HG03520 (cell line): ENCODE measurements at regions not wholly inside any gene's neighbourhood (a gene's known extent, or its start where the extent isn't known, plus 50 kb on each side); places are given as distances from the start of the nearest gene placed in this dataset.
"Not testable (repeated sequence)": the region's sequence is repeated elsewhere in the genome, so short reads cannot be mapped to it uniquely, and the experiment has no call there.

ENCODE experiments used
- ATAC-seq: cut with Tn5 transposase; IDR thresholded peaks from one replicate; pipeline ENCODE4 v1.9.1; 2021; ENCODE audit warnings: mild to moderate bottlenecking, moderate library complexity; ENCODE audit not compliant: unreplicated experiment

DNA sequence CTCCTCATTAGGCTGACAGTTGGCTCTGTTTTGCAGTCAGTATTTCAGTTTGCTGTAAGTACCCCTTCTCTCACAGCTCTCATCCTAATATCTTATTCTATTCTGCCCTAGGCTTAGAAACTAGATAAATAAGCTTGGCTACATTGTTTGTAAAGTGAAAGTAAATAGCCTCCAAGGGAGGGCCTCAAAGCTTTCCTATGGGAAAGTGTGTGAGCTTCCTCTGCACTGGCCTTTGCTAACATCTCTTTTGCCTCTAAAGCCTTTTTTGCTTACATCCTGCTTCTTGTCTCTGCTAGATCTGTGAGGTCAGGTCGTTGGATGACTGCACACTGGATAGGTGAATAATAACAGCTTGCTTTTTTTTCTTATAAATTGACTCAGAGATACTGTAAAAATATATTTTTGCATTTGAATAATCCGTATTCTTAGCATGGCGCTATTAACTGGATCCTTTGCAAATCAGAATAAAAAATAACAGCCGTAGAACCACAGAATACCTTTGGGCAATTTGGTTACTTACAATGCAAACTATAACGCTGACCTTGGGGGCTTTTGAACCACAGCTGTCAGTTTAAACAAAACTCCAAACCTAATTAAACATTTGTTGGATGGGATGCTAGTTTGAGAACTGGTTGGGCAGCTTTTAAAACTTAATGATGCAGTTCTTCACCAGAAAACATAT is 55.1 kb downstream of the TTC6 start:
- no peak for ATAC-seq

DNA sequence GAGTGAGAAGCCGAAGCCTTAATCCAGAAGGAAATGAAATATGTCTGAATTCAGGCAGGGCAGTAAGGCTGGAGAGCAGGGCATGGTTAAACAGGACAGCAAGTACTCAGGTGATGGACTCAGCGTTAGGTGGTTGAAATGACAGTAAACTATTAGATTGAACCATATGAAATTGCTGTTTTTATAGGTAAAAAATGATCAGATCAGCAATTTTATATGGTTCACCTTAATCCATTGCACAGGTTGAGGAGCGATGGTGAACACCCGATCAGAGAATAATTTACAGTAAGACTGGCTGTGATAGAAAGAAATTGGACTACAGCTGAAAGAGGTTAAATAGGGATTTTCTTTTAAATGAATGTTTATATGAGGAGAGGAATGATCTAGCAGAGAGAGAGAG is 56.6 kb downstream of the TTC6 start:
- ATAC-seq = no peak

DNA sequence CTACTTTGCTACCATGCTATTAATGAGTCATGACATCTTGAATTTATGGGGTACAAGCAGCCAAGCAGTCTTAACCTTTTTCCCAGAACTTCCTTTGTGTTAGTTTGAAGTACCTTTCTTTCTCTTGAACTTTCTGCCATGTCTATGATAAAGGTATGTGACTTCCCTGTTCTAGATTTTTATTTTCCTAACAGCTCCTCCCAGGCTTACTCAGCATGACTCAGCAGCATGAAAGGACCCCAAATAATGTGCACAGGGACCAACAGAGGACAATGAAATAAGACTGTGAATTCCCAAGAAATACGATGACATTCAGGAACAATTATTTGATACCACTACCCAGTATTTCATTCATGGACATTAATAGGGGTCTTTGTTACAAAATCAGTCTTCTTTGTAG is 60.0 kb downstream of the TTC6 start:
- ATAC-seq = no peak

DNA sequence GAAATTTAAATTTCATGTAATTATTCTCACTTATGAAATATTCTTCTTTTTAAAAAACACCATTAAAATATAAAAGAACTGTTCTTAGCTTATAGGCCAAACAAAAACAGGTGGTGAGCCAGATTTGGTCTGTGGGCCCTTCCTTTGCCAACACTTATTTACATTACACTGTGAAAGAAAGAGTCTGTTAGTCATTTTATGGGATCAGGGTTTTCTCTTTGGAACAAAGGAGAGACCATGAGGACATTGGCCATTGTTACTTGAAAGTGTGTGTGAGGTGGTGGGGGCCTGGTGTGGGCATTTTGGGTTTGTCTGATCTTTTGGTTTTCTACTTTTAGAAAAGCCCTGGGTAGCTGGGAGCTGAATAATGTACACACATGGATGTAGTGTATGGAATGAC is 62.7 kb downstream of the TTC6 start:
- ATAC-seq = no peak

DNA sequence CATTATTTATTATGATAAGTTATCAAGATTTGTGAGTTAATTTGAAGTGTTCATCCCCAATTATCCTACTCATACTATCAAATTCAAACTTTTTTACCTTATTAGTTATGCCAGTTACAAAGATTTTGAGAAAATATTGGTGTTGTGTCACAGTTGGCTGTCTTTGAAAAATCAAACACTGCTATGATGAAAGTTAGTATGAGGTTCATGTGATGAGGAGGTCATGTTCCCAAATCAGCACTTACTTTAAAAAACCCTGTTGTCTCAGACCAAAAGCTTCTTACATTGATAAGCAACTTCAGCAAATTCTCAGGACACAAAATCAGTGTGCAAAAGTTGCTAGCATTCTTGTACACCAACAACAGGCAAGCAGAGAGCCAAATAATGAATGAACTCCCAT is 68.1 kb downstream of the TTC6 start:
- ATAC-seq = no peak

DNA sequence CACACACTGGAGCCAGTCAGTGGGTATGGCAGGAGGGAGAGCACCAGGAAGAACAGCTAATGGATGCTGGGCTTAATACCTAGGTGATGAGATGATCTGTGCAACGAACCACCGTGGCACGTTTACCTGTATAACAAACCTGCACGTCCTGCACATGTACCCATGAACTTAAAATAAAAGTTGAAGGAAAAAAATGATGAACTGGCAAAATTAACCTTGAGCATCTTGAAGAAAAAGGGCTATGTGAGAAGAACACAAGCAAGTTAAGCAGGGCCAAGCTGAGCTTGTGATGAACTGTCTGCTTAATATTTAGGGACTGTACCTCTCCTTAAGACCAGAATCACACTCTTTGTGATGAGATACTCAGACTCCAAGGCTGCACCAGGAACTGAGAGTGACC is 70.0 kb downstream of the TTC6 start:
- no peak for ATAC-seq

DNA sequence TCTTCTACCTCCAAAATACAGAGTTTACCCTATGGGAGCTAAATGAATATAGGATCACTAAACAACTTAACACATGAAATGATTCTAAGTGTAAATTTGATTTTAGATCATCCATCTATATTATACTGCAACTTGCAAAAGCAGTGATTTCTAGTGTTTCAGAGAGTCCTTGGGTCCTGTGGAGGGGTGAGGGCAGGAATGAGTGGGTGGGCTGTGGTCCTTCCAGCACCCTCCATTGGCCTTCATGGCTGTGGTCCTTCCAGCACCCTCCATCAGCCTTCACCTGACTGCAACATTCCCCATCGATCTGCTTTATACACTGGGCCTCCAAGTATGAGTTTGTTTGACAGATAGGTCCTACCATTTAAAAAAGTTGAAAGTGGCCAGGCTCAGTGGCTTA is 70.5 kb downstream of the TTC6 start:
- ATAC-seq = no peak

DNA sequence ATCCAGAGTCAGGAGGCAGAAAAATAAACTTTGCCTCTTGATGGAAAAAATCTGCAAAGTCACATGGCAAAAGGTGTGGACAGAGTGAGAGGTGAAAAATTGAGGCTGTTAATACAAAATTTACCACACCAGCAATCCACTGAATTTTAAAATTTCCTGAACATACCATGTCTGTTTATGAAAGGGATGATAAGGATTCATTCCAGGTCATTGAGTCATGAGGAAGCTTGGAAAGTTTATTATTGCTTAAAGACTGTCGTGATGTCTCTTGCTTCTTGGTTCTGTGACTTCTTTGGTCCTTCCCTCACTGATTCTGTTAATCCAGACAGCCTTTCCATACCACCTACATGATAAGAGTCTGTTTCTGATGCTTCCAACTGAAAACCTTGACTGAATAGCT is 73.2 kb downstream of the TTC6 start:
- no peak for ATAC-seq

DNA sequence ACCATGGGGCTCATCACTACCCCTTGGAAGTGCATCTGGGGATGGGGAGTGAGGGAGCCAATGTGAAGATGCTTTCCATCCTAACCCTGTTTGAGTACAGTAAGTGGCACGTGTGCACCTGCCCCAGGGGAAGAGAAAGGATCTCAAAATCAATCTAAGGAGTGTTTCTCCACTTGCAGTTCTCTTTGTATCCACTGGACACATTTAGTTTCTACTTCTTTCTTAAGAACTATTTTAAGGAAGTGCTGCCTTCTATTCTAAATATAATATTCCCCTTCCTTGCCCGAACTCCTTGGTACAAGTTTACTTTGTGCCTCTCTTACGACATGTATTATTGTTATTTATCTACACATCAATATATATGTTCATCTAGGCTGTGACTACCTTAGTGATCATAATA is 73.8 kb downstream of the TTC6 start:
- ATAC-seq = no peak

DNA sequence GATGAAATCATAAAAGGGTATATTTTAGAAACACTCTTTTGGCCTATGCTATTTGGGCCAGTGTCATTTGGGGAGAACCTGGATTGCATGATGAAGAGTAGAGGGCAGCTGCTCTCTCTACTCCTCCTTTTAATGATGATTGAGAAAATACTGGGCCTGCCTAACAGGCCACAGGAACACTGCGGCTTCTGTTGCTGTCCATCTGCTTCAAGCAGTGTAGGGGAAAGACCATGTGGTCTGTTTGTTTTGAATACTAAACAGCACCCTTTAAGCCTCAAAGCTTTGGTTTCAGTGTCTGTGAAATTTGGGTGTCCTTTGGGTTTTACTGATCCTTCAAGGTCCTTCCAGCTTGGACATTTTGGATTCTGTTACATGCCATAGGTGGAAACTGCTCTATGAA is 78.0 kb downstream of the TTC6 start:
- no peak for ATAC-seq

DNA sequence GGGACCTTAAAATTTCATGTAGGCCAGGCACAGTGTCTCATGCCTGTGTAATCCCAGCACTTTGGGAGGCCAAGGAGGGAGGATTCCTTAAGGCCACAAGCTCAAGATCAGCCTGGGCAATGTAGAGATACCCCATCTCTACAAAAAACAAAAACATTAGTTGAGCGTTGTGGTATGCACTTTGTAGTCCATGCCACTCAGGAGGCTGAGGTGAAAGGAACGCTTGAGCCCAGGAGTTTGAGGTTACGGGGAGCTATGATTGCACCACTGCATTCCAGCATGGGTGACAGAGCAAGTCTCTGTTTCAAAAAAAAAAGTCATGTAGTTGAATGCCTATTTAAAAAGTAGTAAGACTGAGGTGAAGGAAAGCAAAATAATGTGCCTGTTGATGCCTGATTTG is 83.5 kb downstream of the TTC6 start:
- no peak for ATAC-seq

DNA sequence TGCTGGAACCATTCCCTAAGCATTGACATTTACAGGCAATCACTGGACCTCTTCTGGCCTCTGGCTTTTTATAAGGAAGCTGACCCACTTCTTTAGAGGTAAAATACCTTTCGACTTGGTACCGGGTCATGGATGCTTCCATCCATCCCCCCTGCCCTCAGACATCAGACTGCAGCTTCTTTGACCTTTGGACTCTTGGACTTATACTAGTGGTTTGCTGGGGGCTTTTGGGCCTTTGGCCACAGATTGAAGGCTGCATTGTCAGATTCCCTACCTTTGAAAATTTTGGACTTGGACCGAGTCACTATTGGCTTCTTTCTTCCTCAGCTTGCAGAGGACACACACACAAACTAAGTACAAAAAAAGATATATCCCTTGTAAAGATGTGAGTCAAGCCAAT is 86.1 kb downstream of the TTC6 start:
- ATAC-seq = no peak

DNA sequence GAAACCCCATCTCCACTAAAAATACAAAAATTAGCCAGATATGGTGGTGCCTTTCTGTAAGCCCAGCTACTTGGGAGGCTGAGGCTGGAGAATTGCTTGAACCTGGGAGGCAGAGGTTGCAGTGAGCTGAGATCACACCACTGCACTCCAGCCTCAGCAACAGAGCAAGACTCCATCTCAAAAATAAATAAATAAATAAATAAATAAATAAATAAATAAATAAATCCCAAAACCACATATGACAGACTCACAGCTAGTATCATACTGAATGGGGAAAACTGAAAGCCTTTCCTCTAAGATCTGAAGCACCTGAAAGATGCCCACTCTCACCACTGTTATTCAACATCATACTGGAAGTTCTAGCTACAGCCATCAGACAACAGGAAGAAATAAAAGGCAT is 97.3 kb downstream of the TTC6 start:
- ATAC-seq = not testable (repeated sequence)

DNA sequence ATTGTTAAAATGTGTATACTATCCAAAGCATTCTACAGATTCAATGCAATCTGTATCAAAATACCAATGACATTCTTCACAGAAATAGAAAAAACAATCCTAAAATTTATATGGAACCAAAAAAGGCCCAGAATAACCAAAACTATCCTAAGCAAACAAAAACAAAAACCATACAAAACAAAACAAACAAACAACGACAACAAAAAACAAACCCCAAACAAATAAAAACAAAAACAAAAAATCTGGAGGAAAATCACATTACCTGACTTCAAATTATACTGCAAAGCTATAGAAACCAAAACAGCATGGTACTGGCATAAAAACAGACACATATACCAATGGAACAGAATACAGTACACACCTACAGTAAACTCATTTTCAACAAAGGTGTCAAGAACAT is 98.0 kb downstream of the TTC6 start:
- not testable (repeated sequence) for ATAC-seq

DNA sequence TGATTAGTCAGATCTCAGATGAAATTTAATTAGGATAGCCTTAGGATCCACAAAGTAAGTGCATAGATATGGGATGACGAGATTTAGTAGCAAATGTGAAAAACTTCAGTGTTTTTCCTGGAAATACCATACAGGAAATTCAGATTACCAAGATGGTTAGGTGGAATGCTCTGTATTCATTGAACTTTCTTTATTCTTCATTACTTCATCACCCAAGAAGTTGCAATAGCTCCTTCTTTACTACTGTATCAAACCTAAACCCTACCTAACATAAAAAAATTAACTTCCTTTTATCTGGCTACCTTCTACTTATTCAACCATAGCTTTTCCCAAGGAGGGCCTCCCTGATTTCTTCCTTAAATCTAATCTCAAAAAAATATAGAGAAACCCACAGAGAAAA is 100.4 kb downstream of the TTC6 start:
- no peak for ATAC-seq

DNA sequence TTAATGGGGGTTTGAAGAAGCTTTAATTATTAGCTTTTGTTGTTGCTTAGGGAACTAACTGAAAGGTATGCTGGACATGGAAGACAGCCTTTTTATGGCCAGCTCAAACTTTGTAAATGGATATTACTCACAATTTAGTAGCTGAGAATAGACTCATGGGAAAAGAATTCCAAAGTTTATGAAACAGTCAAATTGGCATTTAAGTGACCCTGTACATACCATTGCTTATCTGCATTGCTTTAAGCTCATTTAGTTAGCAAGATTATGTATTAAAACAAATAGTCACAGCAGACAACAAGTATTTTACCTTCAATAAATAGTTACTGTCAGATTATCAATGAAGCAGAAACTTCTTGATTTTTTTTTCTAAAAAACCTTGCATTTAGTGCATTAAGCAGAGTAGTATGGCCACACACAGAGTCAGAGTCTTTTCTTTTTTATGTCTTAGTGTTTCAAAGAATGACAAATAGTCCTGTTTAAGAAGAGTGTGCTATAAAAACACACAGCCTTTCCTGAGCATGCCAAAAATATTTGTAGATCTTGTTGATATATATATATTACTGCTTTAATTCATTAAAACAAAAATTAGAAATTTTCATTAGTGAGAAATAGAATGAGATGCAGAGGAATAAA is 102.2 kb downstream of the TTC6 start:
- ATAC-seq = no peak

DNA sequence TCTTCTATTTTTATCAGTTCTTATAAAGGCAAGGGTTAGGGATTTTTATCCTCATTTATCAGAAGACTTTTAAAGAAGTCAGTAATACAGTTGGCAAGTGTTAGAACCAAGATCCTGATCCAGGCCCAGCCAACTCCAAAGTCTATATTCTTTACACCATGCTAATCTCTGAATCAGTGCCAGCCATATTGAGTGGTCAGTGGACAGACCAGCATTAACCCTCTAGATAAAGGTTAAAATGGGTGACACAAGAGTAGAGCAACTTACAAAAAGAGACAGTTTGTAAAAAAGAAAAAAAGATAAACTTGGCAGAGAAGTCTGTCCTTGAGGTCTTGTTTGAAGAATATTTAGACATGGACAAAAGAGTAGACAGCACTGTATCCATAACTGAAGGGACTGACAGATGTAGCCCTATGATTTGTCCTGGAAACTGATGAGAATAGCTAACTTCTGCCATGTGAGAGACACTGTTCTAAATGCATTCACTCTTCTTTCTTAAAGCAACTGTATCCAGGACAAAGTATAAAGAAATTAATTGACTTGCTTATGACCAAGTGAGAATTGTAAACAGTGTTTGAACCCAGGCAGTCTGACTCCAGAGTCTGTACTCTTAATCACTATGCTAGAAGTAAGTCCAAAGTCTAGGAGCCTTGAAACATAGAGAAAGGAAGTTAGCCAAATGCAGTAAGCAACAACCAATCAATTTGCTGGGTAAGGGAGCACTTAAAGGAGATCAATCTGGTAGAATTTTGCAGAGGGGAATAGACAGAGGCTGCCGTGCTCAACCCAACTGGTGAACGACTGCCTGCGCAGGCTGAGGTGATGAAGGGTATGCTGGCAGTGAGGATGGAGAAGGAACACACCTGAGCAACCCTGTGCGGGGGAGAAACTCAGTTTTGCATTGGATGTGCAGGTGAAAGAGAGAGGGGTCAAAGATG is 103.7 kb downstream of the TTC6 start:
- ATAC-seq = no peak

DNA sequence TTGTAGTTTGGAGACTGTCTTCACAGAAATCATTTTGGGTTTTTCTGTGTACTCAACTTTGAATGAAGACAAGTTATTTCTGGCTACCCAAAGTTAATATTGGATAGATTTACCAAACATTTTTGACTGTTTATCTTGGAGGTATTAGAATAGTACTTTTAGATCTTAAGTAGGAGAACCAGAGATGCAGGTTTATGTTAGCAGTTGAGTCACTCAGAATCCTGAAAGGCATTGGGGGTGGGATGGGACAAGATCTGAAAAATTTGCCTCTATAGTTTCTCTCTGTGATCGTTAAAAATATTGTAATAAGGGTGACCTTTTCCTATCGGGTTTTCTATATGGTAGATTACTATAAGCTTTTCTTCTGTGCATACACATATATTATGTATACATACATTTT is 112.3 kb downstream of the TTC6 start:
- ATAC-seq = no peak

DNA sequence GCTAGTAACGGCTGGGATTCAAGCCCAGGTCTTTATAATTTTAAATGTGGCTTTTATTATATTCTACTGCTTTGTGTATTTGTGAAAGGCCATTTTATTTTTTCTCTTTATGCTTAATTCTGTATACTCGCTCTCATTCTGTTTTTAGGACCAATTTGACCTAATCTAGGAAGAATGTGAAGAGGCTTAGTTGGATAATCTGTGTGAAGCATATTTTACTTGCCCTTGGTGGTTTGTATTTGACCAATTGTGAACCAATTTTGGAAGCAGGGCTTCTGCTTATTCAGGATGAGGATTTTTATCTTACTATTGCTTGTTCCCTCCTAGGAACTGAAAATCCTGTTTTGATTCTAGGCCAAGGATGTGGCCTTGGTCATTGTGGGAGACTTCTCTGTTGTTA is 113.1 kb downstream of the TTC6 start:
- ATAC-seq = no peak

DNA sequence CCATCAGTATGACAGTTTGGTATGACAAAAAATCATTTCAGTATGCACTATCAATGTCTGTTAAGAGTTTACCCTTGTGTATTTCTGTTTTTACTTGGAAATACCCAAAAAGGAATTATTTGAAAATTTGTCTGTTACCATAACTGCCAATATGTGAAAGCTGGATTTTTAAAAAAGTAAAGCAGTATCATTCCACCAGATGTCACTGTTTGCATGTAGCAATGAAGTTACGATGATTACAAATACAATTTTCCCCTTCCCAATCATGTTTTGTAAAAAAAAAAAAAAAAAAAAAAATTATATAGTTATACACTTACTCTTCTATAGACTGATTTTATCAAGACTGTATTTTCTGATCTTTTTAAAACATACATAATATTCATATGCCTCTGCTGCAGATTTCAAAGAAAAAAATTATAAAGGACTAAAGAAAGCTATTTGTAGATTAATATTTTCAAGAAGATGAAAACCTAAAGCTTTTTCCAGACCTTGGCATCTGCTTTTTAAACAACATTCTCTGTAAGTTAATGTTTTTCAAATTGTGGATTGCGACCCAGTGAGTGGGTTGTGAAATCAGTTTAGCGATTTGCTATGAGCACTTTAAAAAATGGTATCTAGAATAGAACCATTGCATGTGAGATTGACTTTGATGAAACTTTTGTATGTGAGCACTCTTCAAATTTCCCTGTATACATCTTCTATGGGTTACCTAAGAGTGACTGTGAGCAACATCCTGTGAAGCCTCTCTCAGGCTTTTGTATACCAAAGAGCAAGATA is 114.2 kb downstream of the TTC6 start:
- ATAC-seq = no peak

DNA sequence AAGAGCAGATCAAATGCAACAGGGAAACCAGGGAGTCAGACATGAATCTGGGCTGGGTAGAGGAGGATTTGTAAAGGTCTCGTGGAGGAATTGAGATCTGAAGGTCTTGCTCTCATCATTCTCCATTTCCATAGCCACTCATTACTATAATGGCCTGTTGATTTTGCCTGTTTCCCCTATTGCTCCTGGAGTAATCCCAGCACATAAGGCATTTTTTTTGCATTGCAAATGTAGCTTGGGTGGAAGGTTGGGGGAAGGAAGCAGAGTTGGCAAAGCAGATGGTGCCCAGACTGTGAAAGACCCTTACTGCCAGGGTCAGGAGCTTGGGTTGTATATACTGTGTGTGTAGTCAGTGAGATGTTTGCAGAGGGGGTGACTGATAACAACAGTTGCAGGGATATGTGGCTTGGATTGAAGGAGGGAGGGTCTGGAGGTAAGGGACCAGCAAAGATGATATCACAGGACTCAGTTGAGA is 116.0 kb downstream of the TTC6 start:
- no peak for ATAC-seq
